Parathyroid adenoma (tissue), 2 donors: ENCODE measurements at regions not wholly inside any gene's neighbourhood (a gene's known extent, or its start where the extent isn't known, plus 50 kb on each side); places are given as distances from the start of the nearest gene placed in this dataset.

ENCODE experiments used
- H2AFZ ChIP-seq: fragments of 300-600 bp; sonication (generic); one replicate; pipeline ENCODE4 v1.7.0; 2017; ENCODE audit warnings: antibody characterized with exemption, mild to moderate bottlenecking
- H3K27ac ChIP-seq: fragments of 300-600 bp; sonication (generic); one replicate; pipeline ENCODE4 v1.7.0; 2017
- H3K27me3 ChIP-seq: fragments of 300-600 bp; sonication (generic); one replicate; pipeline ENCODE4 v1.7.0; 2017; ENCODE audit warnings: low read length; ENCODE audit not compliant: control insufficient read depth, insufficient read depth
- H3K36me3 ChIP-seq: fragments of 300-600 bp; sonication (generic); one replicate; pipeline ENCODE4 v1.7.0; 2017; ENCODE audit warnings: low read length; ENCODE audit not compliant: control insufficient read depth, insufficient read depth
- H3K4me1 ChIP-seq: fragments of 300-600 bp; sonication (generic); one replicate; pipeline ENCODE4 v1.7.0; 2017; ENCODE audit warnings: control low read depth
- H3K4me2 ChIP-seq: fragments of 300-600 bp; sonication (generic); one replicate; pipeline ENCODE4 v1.7.0; 2017; ENCODE audit warnings: low read length
- H3K4me3 ChIP-seq: fragments of 300-600 bp; sonication (generic); one replicate; pipeline ENCODE4 v1.7.0; 2017; ENCODE audit warnings: low read depth, low read length
- H3K79me2 ChIP-seq: fragments of 300-600 bp; sonication (generic); one replicate; pipeline ENCODE4 v1.7.0; 2017; ENCODE audit warnings: control low read depth
- H3K9ac ChIP-seq: fragments of 300-600 bp; sonication (generic); one replicate; pipeline ENCODE4 v1.7.0; 2017; ENCODE audit warnings: mild to moderate bottlenecking
- H3K9me3 ChIP-seq: fragments of 300-600 bp; sonication (generic); one replicate; pipeline ENCODE4 v1.7.0; 2017; ENCODE audit warnings: low read length; ENCODE audit not compliant: control insufficient read depth
- CTCF ChIP-seq: fragments of 300-600 bp; sonication (generic); IDR thresholded peaks from one replicate; pipeline ENCODE4 v1.7.0; 2017; ENCODE audit warnings: antibody characterized with exemption, mild to moderate bottlenecking
- donor health status: primary hyperparathyroidism.

DNA sequence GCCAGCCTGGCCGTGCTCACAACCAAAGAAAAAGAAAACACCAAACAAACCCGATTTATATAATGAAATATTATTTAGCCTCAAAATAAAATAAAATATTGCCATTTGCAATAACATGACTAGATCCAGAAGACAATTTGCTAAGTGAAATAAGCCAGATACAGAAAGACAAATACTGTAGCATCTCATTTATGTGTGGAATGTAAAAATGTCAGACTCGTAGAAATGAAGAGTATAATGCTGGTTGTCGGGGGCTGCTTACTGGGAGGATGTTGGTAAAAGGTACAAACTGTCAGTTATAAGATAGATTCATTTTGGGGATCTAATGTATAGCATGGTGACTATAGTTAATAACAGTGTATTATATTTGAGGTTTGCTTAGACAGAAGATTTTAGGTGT is 269.7 kb downstream of the THBS2 start:
- TF ChIP-seq CTCF, result no peak
- Histone ChIP-seq H2AFZ (no peak overlapping the region), H3K27ac (no peak overlapping the region), H3K79me2 (no peaks in the 10 kb centered on the region), H3K4me1 (no peaks in the 10 kb centered on the region), H3K4me2 (no peak overlapping the region), H3K9me3 (no peaks in the 10 kb centered on the region), H3K27me3 (no peaks in the 10 kb centered on the region), H3K36me3 (no peaks in the 10 kb centered on the region), H3K9ac (no peak overlapping the region), H3K4me3 (no peak overlapping the region)

DNA sequence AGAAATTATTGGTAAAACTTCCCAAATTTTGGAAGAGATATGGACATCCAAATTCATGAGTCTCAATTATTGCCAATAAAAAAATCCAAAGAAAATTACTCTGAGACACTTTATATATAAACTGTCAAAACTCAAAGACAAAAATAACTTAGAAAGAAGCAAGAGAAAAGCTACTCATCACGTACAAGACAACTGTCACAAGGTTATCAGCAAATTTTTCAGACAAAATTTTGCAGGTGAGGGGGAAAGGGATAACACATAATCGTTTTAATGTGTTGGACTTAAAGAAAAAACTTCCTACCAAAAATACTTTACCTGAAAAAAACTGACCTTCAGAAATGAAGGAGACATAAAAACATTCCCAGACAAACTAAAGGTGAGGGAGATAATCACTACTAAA is 272.5 kb downstream of the THBS2 start:
- H3K36me3 ChIP-seq, result no peaks in the 10 kb centered on the region
- no peak overlapping the region for H3K9ac ChIP-seq
- no peak overlapping the region for H3K27ac ChIP-seq
- no peak overlapping the region for H3K4me2 ChIP-seq
- TF ChIP-seq CTCF, result no peak
- H3K9me3 ChIP-seq, result no peaks in the 10 kb centered on the region
- no peak overlapping the region for H3K4me3 ChIP-seq
- no peaks in the 10 kb centered on the region for H3K27me3 ChIP-seq
- H3K4me1 ChIP-seq, result no peaks in the 10 kb centered on the region
- no peaks in the 10 kb centered on the region for H3K79me2 ChIP-seq
- H2AFZ ChIP-seq, result no peak overlapping the region

- no peak overlapping the region for H3K9ac ChIP-seq
- no peaks in the 10 kb centered on the region for H3K4me1 ChIP-seq
- H3K27me3 ChIP-seq, result no peaks in the 10 kb centered on the region
- no peaks in the 10 kb centered on the region for H3K79me2 ChIP-seq
- no peak overlapping the region for H3K4me2 ChIP-seq
- no peaks in the 10 kb centered on the region for H3K36me3 ChIP-seq
- no peak for TF ChIP-seq CTCF
- no peak overlapping the region for H2AFZ ChIP-seq
- no peak overlapping the region for H3K4me3 ChIP-seq
- no peaks in the 10 kb centered on the region for H3K9me3 ChIP-seq
- H3K27ac ChIP-seq, result no peak overlapping the region
These were observed 274.4 kb downstream of the THBS2 start for GRCh38 chr6:168979254-168979653.

DNA sequence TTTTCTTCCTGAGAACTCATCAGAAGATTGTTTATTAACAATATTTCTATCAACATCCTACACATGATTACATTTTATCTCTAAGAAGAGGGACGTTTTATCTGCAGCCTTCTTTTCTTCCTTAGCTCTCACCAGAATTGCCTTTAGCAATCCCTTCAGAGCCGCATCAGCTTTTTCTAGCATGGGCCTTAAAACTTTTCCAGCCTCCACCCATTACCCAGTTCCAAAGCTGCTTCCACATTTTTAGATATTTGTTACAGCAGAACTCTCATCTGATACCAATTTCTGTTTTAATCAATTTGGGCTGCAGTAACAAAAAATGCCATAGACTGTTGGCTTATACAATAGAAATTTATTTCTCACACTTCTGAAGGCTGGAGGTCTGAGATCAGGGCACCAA is 281.5 kb downstream of the THBS2 start:
- TF ChIP-seq CTCF, result no peak
- no peaks in the 10 kb centered on the region for H3K27me3 ChIP-seq
- no peaks in the 10 kb centered on the region for H3K36me3 ChIP-seq
- peaks cover 32% of the 10 kb centered on the region for H3K4me1 ChIP-seq
- H3K4me2 ChIP-seq, result no peak overlapping the region
- H3K27ac ChIP-seq, result peak overlapping the region; percentile 50
- H3K9ac ChIP-seq, result no peak overlapping the region
- H3K79me2 ChIP-seq, result no peaks in the 10 kb centered on the region
- H2AFZ ChIP-seq, result peak overlapping the region; percentile 71
- H3K9me3 ChIP-seq, result no peaks in the 10 kb centered on the region
- no peak overlapping the region for H3K4me3 ChIP-seq

DNA sequence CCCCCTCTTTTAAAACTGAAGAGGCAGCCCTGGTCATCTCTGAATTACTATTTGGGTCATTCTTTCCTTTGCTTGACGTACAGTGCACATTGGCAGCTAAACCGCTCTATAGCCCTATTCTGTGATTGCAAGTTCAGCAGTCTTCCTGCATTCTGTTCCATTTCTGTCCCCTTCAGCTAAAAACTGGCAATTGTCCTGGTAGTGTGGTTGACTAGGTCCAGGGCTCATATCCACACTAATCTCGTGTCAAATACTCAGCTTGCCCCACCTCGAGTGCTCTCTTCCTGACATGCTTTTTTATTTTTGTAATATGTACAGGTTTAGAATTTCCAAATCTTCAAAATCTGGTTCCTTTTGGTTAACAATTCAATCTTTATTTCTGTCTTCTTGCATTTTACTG is 282.1 kb downstream of the THBS2 start:
- Histone ChIP-seq H3K4me2 (no peak overlapping the region), H3K27ac (peak overlapping the region; percentile 50), H3K9me3 (no peaks in the 10 kb centered on the region), H3K9ac (no peak overlapping the region), H3K4me1 (peaks cover 33% of the 10 kb centered on the region), H3K36me3 (no peaks in the 10 kb centered on the region), H3K27me3 (no peaks in the 10 kb centered on the region), H3K4me3 (no peak overlapping the region), H3K79me2 (no peaks in the 10 kb centered on the region), H2AFZ (peak overlapping the region; percentile 71)
- no peak for TF ChIP-seq CTCF
